G401.6 (cell line): ENCODE measurements at regions not wholly inside any gene's neighbourhood (a gene's known extent, or its start where the extent isn't known, plus 50 kb on each side); places are given as distances from the start of the nearest gene placed in this dataset.

Source experiments
- FAIRE-seq: peaks from 2 replicates; lab custom pipeline; 2012; peaks lifted over from hg19 to GRCh38; lab: Jason Lieb, UNC

DNA sequence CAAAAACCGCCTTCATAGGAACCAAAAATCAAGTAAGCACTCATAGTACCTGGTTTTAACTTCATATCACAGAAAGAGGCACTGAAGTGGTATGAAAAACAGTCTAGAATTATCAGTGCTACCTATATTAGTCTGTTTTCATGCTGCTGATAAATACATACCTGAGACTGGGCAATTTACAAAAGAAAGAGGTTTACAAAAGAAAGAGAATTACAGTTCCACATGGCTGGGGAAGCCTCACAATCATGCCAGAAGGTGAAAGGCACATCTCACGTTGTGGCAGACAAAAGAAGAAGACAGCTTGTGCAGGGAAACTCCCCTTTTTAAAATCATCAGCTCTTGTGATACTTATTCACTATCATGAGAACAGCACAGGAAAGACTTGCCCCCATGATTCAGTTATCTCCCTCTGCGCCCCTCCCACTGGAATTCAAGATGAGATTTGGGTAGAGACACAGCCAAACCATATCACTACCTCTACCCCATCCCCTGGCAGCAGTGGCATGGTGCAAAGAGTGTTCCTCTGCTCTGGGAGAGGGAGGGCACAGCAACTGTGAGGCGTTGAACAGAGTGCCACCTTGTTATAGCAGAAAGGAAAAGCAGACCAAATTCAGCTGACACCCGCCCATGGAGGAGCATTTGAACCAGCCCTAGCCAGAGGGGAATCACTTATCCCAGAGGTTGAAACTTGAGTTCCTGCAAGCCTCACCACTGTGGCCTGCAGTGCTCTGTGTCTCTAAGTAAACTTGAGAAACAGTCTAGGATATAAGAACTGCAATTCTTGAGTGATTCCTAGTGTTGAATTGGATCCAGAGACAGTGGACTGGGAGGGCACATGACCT lies 61.9 kb upstream of the PTPRZ1 start:
- FAIRE-seq = no peak

- no peak for FAIRE-seq
Measured at GRCh38 chr7:121807078-121807477, 65.9 kb upstream of the PTPRZ1 start.

GRCh38 chr7:121803039-121803438 lies 69.9 kb upstream of the PTPRZ1 start:
- no peak for FAIRE-seq

DNA sequence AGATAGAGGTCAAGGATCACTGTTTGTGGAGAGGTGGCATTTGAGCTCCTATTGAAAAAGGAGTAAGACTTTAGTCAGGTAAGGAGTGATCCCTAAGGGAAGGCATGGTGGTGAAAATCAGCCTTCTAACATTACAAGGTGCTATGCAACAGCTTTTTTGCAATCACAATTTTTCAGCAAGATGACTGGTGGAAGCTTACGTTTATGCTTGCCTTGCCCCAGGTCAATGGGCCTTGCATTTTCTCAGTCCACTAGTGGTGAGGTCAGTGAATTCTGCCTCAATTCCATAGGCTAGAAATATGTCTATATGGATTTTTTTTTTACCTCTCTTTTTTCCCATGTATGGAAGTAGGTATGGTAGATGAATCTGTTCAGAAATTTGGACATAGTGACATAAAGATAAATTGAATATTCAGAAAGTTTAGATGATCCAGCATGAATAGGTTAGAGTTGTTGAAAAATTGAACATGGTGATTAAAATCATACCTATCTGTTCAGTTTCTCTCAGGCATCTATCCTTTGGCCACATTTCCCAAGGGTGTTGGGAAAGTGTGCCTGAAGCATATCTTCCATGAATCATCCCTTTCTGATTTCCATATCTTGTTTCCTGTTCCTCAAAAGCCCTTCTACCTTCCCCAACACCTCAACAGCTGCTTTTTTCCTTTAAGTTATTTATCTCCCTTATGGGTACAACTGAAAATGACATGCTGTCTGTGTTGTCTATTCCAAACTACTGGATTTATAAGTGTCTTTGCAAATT lies 71.9 kb upstream of the PTPRZ1 start:
- no peak for FAIRE-seq

DNA sequence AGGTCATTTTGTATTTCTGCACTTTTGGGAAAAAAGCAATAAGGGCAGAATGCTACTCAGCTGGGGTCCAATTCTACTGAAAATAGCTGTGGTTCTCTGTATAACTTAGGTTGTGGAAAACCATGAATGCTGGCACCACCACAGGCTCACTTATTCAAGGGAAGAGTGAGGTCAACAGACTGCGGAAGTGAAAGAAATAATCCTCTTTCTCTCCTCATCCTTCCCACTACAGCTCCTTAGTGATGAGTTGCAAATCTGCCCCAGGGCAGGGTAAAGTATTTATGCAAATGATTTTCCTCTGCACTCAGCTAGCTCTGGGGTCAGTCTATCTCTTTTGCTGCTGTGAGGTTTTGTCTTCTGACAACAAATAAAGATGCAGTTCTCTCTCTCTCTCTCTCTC lies 74.1 kb upstream of the PTPRZ1 start:
- FAIRE-seq = no peak

DNA sequence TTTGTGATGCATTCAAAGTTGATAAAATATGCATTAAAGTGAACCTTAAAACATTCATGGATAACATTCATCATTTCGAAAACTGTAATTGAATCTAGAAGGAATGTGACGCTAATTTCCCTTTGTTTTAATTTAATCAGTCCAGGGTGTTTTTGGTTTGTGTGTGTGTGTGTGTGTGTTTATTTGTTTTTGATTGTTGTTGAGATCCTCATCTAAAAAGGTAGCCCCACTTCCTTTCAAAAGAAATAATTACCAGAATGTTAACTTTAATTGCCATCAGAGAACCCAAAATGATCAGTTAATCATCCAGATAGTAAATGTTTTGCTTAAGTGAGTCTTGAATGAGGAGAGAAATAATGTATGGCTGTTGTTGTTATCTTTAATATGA lies 74.5 kb upstream of the PTPRZ1 start:
- no peak for FAIRE-seq

DNA sequence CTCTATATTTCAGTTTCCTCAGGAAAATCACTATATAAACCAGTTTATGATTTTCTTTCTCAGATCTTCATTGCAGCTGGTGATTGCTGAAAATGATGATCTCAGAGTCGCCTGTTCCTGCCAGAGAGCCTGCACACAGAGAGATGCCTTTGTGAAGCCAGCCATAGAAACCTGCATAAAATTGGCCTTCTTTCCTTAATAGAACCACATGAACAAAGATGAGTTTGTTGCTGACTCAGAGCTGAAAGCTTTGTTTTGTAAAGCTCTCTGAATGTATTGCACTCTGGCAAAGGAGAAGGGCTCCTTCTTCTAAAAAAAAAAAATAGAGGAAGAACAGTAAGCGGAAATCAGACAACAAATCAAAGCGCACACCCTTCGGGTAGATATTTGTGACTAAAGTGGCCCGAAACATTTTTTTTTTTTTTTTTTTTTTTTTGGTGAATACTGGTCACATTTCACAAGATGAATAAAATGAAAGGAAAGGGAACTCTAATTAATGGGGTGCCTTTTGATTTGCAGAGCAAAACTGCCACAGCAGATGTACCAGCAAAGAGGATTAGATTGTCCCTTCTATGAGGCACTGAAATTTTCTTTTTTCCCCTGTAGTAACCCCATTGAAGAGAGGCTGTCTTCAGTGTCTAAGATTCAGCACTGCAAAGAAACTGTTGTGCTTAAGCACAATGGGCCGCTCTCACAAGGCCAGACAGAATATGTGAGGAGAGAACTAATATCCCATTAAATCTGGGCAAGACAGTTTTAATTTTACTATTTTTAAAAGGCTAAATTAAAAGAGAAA lies 75.1 kb upstream of the PTPRZ1 start:
- FAIRE-seq = no peak

- no peak for FAIRE-seq
Measured at GRCh38 chr7:121796936-121797656, 75.9 kb upstream of the PTPRZ1 start.

DNA sequence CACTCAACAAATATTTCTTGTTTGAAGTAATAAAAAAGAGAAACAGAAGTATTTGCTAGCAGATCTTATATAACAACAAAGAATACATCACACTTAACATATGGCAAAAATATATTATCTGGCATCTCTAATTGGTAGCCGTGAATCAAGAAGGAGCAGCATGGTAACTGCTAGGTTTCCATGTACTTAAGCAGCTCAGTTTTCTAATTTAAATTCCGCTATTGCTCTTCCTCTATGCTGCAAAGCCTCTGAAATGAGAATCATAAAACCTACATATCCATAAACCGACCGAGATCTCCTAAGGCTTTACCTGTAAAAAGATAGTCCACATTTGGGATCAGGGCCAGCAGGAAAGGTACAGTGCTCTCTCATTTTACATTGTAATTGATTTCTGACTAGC lies 76.6 kb upstream of the PTPRZ1 start:
- FAIRE-seq = no peak

DNA sequence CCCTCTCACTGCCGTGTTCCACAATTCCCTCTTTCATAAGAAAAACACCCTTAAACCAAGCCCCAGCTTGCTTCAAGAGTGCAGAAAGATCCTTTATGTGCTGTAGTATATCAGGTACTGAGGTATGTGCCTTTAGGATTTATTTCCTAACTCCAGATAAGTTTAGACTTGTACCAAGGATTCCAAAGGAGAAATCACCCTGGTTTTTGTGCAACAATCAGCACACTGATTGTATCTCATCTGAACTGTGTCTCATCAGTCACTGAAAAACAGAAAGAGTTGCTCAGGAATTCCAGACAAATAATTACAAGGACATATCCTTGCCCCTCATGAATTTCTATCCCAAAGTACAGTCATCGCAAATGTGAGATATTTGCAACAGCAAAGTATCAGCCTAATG lies 77.2 kb upstream of the PTPRZ1 start:
- no peak for FAIRE-seq

DNA sequence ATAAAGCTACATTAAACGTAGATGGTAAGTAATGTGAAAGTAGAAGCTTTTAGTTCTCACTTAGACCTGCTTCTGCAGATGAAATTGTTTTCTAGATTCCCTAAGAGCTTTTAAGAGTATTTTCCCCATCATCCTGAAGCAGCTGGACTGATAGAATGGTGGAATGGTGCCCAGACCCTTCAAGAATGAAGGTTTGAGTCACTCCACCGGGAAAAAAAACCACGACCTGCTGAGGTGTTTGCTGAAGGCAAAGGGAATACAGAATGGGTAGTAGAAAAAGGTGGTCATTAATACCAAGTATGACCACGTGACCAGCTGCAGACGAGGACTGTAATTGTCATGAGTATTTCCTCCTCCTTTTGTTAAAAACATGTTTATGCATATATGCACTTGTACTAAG lies 79.2 kb upstream of the PTPRZ1 start:
- FAIRE-seq = no peak

DNA sequence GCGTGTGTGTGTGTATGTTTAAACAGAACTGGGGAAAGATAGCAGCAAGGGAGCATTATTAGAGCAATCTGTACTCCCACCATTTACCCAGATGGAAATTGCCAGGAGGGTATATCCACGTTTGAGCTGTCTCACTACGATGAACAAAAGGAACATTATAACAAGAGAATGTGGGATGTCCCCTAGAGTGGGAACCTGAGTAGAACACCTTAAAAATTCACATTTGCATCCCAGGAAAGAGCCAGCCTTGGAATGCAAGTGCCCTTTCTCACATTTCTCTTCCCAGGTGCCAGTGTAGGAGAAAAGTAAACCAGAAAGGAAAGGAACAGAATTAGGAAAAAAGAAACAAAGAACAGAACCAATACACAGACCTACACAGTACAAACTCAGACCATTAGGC lies 95.3 kb upstream of the PTPRZ1 start:
- no peak for FAIRE-seq

DNA sequence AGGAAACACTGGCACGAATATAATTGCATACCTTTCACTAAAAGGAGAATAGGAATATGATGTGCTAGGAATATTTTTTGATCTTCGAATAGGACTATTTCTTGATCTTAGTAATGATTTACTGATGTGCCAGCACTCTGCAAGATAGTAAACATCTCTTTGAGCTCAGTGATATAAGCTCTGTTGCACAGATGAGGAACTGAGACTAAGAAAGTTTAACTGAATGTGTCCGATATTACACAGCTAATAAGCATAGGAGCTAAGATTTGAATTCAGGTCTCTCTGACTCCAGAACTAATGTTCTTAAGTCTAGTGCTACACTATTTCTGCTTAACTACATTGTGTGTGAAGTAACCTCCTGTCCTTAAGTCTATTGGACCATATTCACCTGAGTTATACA lies 98.4 kb upstream of the PTPRZ1 start:
- no peak for FAIRE-seq

DNA sequence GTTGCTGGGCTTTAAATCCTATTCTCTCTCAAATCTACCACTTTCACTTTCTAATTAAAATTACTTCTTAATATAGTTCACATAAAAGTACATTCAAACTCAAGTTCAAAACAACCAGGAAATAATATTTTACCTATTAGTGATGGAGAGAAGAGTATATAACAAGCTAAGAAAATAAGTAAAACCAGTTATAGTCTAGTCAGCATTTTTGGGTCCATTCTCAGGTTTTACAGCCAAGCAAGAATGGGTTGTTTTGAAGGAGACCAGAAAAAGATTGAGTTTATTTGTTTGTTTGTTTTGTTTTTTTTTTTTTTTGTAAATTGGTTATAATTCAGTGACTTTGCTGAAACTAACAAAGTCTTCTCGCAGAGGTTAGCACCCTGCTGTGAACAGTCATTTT lies 106.3 kb upstream of the PTPRZ1 start:
- FAIRE-seq = no peak

DNA sequence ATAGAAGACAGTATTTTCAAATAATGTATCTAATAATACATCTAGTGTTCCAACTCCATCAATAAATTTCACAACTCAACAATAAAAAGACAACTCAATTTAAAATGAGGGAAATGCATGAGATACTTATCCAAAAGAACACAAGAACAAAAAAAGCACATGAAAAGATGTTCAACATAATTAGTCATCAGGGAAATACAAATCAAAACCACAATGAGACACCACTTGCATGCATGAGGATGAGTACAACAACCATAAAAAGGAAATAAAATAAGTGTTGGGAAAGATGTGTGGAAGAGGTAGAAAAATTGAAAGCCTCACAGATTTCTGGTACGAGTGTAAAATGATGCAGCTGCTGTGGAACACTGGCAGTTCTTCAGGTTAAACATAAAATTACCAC lies 111.6 kb upstream of the PTPRZ1 start:
- no peak for FAIRE-seq

DNA sequence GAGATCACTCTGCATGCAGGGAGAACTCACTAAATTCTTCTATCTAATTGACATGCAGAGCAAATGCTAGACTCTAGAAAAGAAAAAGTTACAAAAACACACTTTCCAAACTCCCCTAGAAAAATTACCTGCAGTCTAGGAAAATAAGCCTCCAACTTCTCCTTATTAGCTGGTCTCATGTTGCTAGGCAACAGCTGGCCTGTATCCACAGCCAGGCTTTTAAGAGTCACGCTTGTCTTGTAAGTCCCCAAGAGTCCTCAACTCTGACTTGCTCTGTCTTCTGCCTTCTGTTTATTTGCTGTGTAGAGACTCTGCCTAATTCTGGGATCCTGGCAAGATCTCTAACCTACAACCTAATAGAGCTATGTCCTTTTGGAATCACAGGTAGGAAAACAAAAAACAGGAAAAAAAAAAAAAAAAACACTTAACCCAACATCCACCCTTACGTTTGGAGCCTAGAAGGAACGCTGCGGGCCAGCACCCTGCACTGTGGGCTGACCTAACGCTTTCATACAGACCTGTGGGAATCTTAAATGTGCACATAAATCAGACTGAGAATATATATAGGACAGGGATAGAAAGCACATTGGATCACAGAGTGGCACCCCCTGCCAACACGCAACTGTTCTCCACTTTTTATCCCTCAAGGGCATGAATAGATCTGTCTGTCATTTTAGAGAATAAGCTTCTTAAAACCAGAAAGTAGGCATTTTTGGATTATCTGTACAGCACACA lies 117.0 kb upstream of the PTPRZ1 start:
- FAIRE-seq = no peak

- no peak for FAIRE-seq
Measured at GRCh38 chr7:121755286-121755685, 117.7 kb upstream of the PTPRZ1 start.

- FAIRE-seq = no peak
Measured at GRCh38 chr7:121753944-121754343, 119.0 kb upstream of the PTPRZ1 start.

DNA sequence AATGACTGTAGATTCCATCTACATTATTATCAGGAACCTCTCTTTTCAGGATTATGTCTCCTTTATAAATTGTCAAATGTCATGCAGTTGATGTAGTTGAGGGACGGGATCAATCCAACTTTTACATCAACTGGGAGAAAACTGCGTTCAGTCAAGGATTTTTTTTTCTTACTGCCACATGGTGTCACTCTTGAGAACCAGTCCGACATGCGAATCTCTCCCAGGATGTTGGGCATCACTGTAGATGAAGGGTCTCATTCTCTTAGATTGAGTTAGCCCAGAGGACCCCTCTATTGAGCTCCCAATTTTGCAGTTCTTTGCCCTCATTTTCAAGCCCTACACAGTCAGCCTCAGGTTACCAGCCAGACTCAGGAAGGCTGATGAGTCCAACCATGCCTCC lies 120.3 kb upstream of the PTPRZ1 start:
- no peak for FAIRE-seq

DNA sequence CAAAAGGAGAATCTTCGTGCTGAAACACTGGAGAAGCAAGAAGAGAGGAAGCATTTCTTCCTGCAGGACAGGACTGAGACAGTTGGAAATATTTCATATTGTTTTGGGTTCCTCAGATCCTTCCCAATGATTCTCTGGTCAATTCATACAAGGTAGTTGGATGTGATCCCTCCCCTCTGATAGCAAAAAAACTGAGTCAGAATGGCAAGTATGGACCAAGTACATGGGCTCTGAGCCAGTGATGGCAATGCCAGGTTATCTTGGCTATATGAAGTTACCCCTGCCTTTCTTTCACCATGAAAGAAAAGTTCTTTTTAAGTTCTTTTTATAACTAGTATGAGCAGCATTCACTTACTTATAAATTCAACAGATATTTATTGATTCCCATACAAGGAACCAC lies 124.4 kb upstream of the PTPRZ1 start:
- no peak for FAIRE-seq

GRCh38 chr7:121745856-121746255 lies 127.1 kb upstream of the PTPRZ1 start:
- FAIRE-seq = no peak

GRCh38 chr7:121744877-121745276 lies 128.1 kb upstream of the PTPRZ1 start:
- FAIRE-seq = no peak
